Effector memory CD4-positive, alpha-beta T cell (primary cell): ENCODE measurements at regions not wholly inside any gene's neighbourhood (a gene's known extent, or its start where the extent isn't known, plus 50 kb on each side); places are given as distances from the start of the nearest gene placed in this dataset.
"Not testable (repeated sequence)": the region's sequence is repeated elsewhere in the genome, so short reads cannot be mapped to it uniquely, and the experiment has no call there.

ENCODE experiments used
- DNase-seq, 3 donors: peaks; one replicate each; pipeline ENCODE4 v3.0.0-alpha.2; 2020
- H3K27ac ChIP-seq: 2 replicates; pipeline ENCODE4 v1.7.0; 2013; ENCODE audit warnings: mild to moderate bottlenecking, low read length, moderate library complexity; ENCODE audit not compliant: insufficient read depth, poor library complexity, severe bottlenecking
- H3K27me3 ChIP-seq: replicated peaks from 2 replicates; pipeline ENCODE4 v1.7.0; 2013; ENCODE audit warnings: mild to moderate bottlenecking, low read length; ENCODE audit not compliant: insufficient read depth, control insufficient read depth, poor library complexity, severe bottlenecking
- H3K36me3 ChIP-seq: 2 replicates; pipeline ENCODE4 v1.7.0; 2013; ENCODE audit warnings: mild to moderate bottlenecking, low read length, moderate library complexity; ENCODE audit not compliant: control insufficient read depth, insufficient read depth
- H3K4me1 ChIP-seq: 2 replicates; pipeline ENCODE4 v1.7.0; 2013; ENCODE audit warnings: low read length, mild to moderate bottlenecking; ENCODE audit not compliant: control insufficient read depth, insufficient read depth, poor library complexity, severe bottlenecking
- H3K4me3 ChIP-seq: 2 replicates; pipeline ENCODE4 v1.7.0; 2013; ENCODE audit warnings: low read length, low read depth, mild to moderate bottlenecking; ENCODE audit not compliant: insufficient read depth, poor library complexity, severe bottlenecking
- H3K9me3 ChIP-seq: 2 replicates; pipeline ENCODE4 v1.7.0; 2013; ENCODE audit warnings: mild to moderate bottlenecking, low read length, moderate library complexity; ENCODE audit not compliant: control insufficient read depth

GRCh38 chr9:91012933-91013841 lies 211.6 kb downstream of the SYK start:
- DNase-seq = no peak
- Histone ChIP-seq H3K36me3 (no peaks in the 10 kb centered on the region), H3K4me1 (no peaks in the 10 kb centered on the region)

GRCh38 chr9:91017245-91017644 lies 215.6 kb downstream of the SYK start:
- H3K27me3 ChIP-seq = peaks cover 5% of the 10 kb centered on the region
- H3K27ac ChIP-seq = no peak overlapping the region
- no peaks in the 10 kb centered on the region for H3K9me3 ChIP-seq
- H3K4me3 ChIP-seq = no peak overlapping the region
- H3K36me3 ChIP-seq = no peaks in the 10 kb centered on the region
- H3K4me1 ChIP-seq = no peaks in the 10 kb centered on the region
- DNase-seq = no peak

More at GRCh38 chr9:91012933-91013841, 211.6 kb downstream of the SYK start:
- H3K4me3 ChIP-seq = no peak overlapping the region
- H3K27me3 ChIP-seq = peaks cover 5% of the 10 kb centered on the region
- no peaks in the 10 kb centered on the region for H3K9me3 ChIP-seq
- H3K27ac ChIP-seq = no peak overlapping the region

GRCh38 chr9:91019871-91020270 lies 218.3 kb downstream of the SYK start:
- not testable (repeated sequence) for H3K36me3 ChIP-seq, H3K27ac ChIP-seq, H3K27me3 ChIP-seq, H3K9me3 ChIP-seq, H3K4me1 ChIP-seq, H3K4me3 ChIP-seq, DNase-seq

GRCh38 chr9:91021656-91022055 lies 220.0 kb downstream of the SYK start:
- not testable (repeated sequence) for H3K4me1 ChIP-seq, H3K9me3 ChIP-seq, H3K27me3 ChIP-seq, H3K4me3 ChIP-seq, H3K27ac ChIP-seq, H3K36me3 ChIP-seq, DNase-seq

- no peak for DNase-seq
- H3K4me1 ChIP-seq = no peaks in the 10 kb centered on the region
- no peaks in the 10 kb centered on the region for H3K9me3 ChIP-seq
- no peaks in the 10 kb centered on the region for H3K27me3 ChIP-seq
- no peak overlapping the region for H3K27ac ChIP-seq
- H3K36me3 ChIP-seq = no peaks in the 10 kb centered on the region
- no peak overlapping the region for H3K4me3 ChIP-seq
Measured at GRCh38 chr9:91023741-91024140, 222.1 kb downstream of the SYK start.

GRCh38 chr9:91024841-91025240 lies 223.2 kb downstream of the SYK start:
- H3K4me3 ChIP-seq = no peak overlapping the region
- H3K36me3 ChIP-seq = no peaks in the 10 kb centered on the region
- no peaks in the 10 kb centered on the region for H3K4me1 ChIP-seq
- DNase-seq = no peak
- no peaks in the 10 kb centered on the region for H3K9me3 ChIP-seq
- no peaks in the 10 kb centered on the region for H3K27me3 ChIP-seq
- no peak overlapping the region for H3K27ac ChIP-seq

- no peak overlapping the region for H3K4me3 ChIP-seq
- no peak overlapping the region for H3K27ac ChIP-seq
- no peaks in the 10 kb centered on the region for H3K27me3 ChIP-seq
- no peaks in the 10 kb centered on the region for H3K36me3 ChIP-seq
- no peak for DNase-seq
- no peaks in the 10 kb centered on the region for H3K4me1 ChIP-seq
- H3K9me3 ChIP-seq = no peaks in the 10 kb centered on the region
Measured at GRCh38 chr9:91025856-91026255, 224.2 kb downstream of the SYK start.

- H3K27me3 ChIP-seq = no peaks in the 10 kb centered on the region
- H3K4me3 ChIP-seq = no peak overlapping the region
- no peak overlapping the region for H3K27ac ChIP-seq
- DNase-seq = no peak
- H3K36me3 ChIP-seq = no peaks in the 10 kb centered on the region
- H3K4me1 ChIP-seq = no peaks in the 10 kb centered on the region
- no peaks in the 10 kb centered on the region for H3K9me3 ChIP-seq
Measured at GRCh38 chr9:91026266-91026665, 224.6 kb downstream of the SYK start.

GRCh38 chr9:91027005-91027404 lies 225.4 kb downstream of the SYK start:
- H3K36me3 ChIP-seq = no peaks in the 10 kb centered on the region
- H3K4me3 ChIP-seq = no peak overlapping the region
- H3K27ac ChIP-seq = no peak overlapping the region
- no peaks in the 10 kb centered on the region for H3K27me3 ChIP-seq
- H3K9me3 ChIP-seq = no peaks in the 10 kb centered on the region
- no peak for DNase-seq
- no peaks in the 10 kb centered on the region for H3K4me1 ChIP-seq

- no peak overlapping the region for H3K27ac ChIP-seq
- no peaks in the 10 kb centered on the region for H3K27me3 ChIP-seq
- no peaks in the 10 kb centered on the region for H3K36me3 ChIP-seq
- no peaks in the 10 kb centered on the region for H3K9me3 ChIP-seq
- DNase-seq = no peak
- H3K4me1 ChIP-seq = no peaks in the 10 kb centered on the region
- H3K4me3 ChIP-seq = no peak overlapping the region
Measured at GRCh38 chr9:91028166-91028827, 226.7 kb downstream of the SYK start.
